Activated T-helper 1 cell treated with anti-CD3 and anti-CD28 coated beads, Interleukin-12 subunit alpha, Interleukin-12 subunit beta, Interleukin-2, Interleukin-4 antibody, amounts not matched to agents 30 ng/mL and 10 ng/mL and 1 ng/mL, durations not matched to agents 14 hours and 24 hours and 36 hours (primary cell): ENCODE measurements at regions not wholly inside any gene's neighbourhood (a gene's known extent, or its start where the extent isn't known, plus 50 kb on each side); places are given as distances from the start of the nearest gene placed in this dataset.
"Not testable (repeated sequence)": the region's sequence is repeated elsewhere in the genome, so short reads cannot be mapped to it uniquely, and the experiment has no call there.

Experiments
- DNase-seq: peaks from one replicate; pipeline ENCODE4 v3.0.0; 2021; ENCODE audit warnings: low spot score
- H3K27ac Mint-ChIP-seq: one replicate; pipeline ENCODE4 v1.8.0; 2021; ENCODE audit warnings: mild to moderate bottlenecking, mixed read lengths
- H3K27me3 Mint-ChIP-seq: one replicate; pipeline ENCODE4 v1.8.0; 2022; ENCODE audit warnings: mild to moderate bottlenecking, moderate library complexity, mixed read lengths; ENCODE audit not compliant: insufficient read depth
- H3K36me3 Mint-ChIP-seq: one replicate; pipeline ENCODE4 v1.8.0; 2021; ENCODE audit warnings: low read depth, mixed read lengths
- H3K4me1 Mint-ChIP-seq: one replicate; pipeline ENCODE4 v1.8.0; 2021; ENCODE audit warnings: low read depth, mixed read lengths
- H3K4me3 Mint-ChIP-seq: one replicate; pipeline ENCODE4 v1.8.0; 2021; ENCODE audit warnings: mild to moderate bottlenecking, moderate library complexity, mixed read lengths
- H3K9me3 Mint-ChIP-seq: one replicate; pipeline ENCODE4 v1.8.0; 2021; ENCODE audit warnings: mixed read lengths
- intact Hi-C: fragments of 100-400 bp; cut with micrococcal nuclease; formaldehyde crosslinking; loops from one replicate; pipeline ENCODE4 v1.15.1; 2024

DNA sequence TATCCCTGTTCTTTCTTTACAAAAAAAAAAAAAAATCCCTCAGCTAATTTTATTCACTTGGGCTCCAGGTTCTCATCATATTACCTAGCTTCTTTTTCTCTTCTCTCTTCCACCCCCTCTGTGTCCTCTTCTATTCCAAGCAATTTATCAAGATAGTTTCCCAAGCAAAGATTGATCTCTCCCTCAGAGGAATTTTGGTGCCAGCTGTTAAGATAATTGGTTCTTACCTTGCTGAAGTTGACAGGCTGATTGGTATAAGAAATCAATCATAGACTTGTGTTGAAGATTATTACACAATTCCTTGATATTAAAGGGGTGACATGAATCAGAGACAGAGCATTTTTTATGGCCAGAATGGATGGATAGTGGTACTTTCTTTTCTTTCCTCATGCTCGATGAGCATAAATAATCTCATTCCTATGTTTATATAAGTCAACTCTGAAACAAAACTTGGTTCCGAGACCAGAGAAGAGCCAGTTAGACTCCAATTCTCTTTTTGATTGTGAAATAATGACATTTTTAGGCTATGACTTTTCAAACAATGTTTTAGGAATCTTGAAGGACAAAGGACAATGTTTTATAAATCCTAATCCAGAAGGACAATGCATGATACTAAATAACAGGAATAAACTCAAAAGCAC, 264.1 kb upstream of the PRKD1 start:
- H3K36me3 Mint-ChIP-seq, result no peaks in the 10 kb centered on the region
- no peak overlapping the region for H3K4me3 Mint-ChIP-seq
- no peak overlapping the region for H3K27ac Mint-ChIP-seq
- no peaks in the 10 kb centered on the region for H3K27me3 Mint-ChIP-seq
- DNase-seq, result no peak
- intact Hi-C loops, result no loop called here
- no peaks in the 10 kb centered on the region for H3K4me1 Mint-ChIP-seq
- H3K9me3 Mint-ChIP-seq, result peaks cover 4% of the 10 kb centered on the region

DNA sequence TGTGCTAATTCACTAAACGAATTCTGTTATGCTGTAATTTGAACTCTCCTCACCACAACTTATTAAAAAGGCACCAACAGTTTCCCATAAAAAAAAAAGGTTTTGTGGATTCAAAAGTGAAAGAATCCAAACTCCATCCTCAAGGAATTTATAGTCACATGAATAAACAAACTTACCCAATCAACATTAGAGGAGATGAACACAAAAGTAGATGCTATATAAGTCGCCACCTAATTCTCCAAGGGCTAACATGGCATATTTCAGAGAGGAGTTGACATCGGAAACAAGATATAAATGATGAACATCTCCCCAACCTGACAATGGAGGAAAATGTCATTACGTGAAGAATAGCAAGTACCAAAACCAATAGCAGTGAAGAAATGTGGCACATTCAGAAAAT, 265.5 kb upstream of the PRKD1 start:
- Mint-ChIP-seq H3K4me1 (no peaks in the 10 kb centered on the region), H3K4me3 (no peak overlapping the region), H3K9me3 (peaks cover 4% of the 10 kb centered on the region), H3K27ac (no peak overlapping the region), H3K27me3 (no peaks in the 10 kb centered on the region), H3K36me3 (no peaks in the 10 kb centered on the region)
- intact Hi-C loops, result no loop called here
- no peak for DNase-seq

DNA sequence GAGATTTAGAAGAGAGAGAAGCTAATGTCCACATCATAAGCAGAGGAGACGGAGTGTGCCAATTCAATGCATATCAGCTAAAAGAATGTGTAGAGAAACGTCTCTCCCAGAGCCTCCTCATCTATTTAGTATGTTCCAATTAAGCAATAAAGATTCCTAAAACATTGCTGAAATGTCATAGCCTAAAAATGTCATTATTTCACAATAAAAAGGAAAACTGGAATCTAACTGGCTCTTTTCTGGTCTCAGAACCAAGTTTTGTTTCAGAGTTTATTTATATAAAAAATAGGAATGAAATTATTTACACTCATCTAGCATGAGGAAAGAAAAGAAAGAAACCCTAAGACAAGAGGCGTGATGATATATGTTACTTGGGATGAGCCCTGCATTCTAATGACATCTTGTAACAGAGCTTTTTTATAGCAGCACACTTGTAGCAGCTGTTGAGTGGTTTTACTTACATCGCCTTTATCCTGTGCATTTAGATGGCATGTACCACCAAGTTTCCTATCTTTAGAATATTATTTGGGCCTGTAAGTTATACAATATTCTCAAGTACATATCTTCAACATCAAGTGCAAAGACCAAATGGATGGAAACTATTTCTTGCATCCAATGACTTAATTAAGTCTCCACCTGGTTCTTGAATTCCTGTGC, 266.3 kb upstream of the PRKD1 start:
- Mint-ChIP-seq H3K4me3 (no peak overlapping the region), H3K36me3 (no peaks in the 10 kb centered on the region), H3K27ac (no peak overlapping the region), H3K27me3 (no peaks in the 10 kb centered on the region), H3K9me3 (peaks cover 4% of the 10 kb centered on the region), H3K4me1 (no peaks in the 10 kb centered on the region)
- DNase-seq, result no peak
- intact Hi-C loops, result no loop called here

DNA sequence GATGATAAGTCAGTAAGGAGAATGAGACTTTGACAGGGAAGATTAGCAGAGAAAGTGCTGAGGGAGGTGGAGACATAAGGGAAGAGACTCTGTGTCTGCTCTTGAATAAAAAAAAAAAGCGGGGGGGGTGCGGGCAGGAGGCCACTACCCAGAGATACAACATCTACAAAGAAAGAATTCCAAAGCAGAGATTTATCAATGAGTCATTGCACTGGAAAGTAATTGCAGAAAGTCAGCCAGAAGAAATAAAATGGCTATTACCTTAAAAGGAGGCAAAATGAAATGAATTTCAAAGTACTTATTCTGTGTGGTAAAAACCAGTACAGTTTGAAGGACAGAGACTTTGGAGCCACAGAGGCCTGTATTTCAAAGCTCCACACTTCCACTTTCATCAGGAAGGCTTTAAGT, 267.1 kb upstream of the PRKD1 start:
- no peaks in the 10 kb centered on the region for H3K27me3 Mint-ChIP-seq
- no peak for DNase-seq
- H3K4me1 Mint-ChIP-seq, result no peaks in the 10 kb centered on the region
- no peak overlapping the region for H3K27ac Mint-ChIP-seq
- intact Hi-C loops, result no loop called here
- peaks cover 4% of the 10 kb centered on the region for H3K9me3 Mint-ChIP-seq
- no peak overlapping the region for H3K4me3 Mint-ChIP-seq
- no peaks in the 10 kb centered on the region for H3K36me3 Mint-ChIP-seq

DNA sequence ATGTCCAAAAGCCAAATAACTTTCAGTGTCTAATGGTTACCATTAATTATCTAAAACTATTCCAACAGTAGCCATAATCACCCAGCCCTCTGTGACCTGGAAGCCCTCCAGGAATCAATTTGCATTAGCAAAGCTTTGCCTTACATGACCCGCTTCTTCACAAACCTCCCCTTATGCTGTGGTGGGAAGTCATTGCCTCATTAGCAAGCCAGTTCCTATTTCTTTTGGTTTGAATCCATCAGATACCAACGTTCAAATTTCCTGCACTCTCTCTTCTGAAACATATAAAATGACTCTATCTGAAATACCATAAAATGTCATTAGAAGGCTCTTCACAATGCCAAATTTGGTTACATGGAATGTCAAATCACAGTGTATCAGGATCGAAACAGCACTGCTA, 268.3 kb upstream of the PRKD1 start:
- no peak overlapping the region for H3K27ac Mint-ChIP-seq
- no peaks in the 10 kb centered on the region for H3K36me3 Mint-ChIP-seq
- H3K27me3 Mint-ChIP-seq, result no peaks in the 10 kb centered on the region
- no peak for DNase-seq
- no peaks in the 10 kb centered on the region for H3K9me3 Mint-ChIP-seq
- no peak overlapping the region for H3K4me3 Mint-ChIP-seq
- H3K4me1 Mint-ChIP-seq, result no peaks in the 10 kb centered on the region
- intact Hi-C loops, result no loop called here

DNA sequence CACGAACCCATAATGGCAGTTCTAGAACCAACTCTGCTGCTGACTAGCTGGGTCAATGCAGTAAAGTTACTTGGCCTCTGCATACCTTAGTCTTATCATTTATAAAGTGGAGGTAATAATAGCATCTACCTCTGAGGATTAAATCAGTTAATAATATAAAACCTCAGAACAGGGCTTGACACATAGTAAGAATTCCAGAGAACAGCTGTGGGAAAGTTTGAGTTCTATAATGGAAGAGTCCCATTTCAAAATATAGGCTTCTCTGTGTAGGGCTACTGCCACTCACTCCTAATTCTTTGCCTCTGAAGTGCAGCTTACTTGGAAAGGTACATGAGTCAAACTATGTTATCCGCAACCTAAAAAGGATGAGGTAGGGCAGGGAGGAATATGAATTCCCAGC, 269.2 kb upstream of the PRKD1 start:
- Mint-ChIP-seq H3K36me3 (no peaks in the 10 kb centered on the region), H3K27ac (no peak overlapping the region), H3K27me3 (no peaks in the 10 kb centered on the region), H3K9me3 (no peaks in the 10 kb centered on the region), H3K4me1 (no peaks in the 10 kb centered on the region), H3K4me3 (no peak overlapping the region)
- intact Hi-C loops, result no loop called here
- no peak for DNase-seq

DNA sequence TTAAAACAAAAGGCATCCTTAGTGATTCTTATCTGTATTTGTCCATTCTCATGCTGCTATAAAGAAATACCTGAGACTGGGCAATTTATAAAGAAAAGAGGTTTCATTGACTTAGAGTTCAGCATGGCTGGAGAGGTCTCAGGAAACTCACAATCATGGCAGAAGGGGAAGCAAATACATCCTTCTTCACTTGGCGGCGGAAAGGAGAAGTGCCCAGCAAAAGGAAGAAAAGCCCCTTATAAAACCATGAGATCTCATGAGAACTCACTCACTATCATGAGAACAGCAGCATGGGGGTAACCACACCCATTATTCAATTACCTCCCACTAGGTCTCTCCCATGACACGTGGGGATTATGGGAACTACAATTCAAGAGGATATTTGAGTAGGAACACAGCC, 271.1 kb upstream of the PRKD1 start:
- intact Hi-C loops, H3K36me3 Mint-ChIP-seq, H3K27ac Mint-ChIP-seq, H3K4me3 Mint-ChIP-seq, DNase-seq, H3K9me3 Mint-ChIP-seq, H3K27me3 Mint-ChIP-seq, H3K4me1 Mint-ChIP-seq: not testable (repeated sequence)

DNA sequence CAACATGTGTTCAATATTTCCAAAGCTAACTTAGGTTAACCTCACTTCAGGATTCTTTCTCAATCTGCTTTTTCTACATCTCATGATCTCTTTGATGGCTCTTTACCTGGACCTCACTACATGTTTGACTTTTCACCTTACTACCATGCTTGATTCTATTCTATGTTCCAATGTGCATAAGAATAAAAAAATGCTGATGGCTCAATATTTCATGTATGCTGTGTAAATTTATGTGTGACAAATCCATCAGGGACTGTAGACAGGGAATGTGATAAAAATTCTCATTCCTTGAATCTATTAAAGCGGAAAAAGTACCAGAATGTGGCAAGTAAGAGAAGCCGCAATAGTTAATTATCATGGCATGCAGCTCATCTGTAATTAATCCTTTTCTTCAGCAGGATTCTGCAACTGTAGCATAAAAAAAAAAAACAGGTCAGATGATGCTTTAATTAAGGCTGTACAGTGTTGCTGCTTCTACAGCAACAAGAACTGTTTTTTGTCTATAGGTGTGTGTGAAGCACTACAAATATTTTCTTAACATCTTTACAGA, 276.9 kb upstream of the PRKD1 start:
- Mint-ChIP-seq H3K4me3 (no peak overlapping the region), H3K27me3 (no peaks in the 10 kb centered on the region), H3K9me3 (no peaks in the 10 kb centered on the region), H3K4me1 (no peaks in the 10 kb centered on the region), H3K36me3 (no peaks in the 10 kb centered on the region), H3K27ac (no peak overlapping the region)
- no peak for DNase-seq
- intact Hi-C loops, result no loop called here

DNA sequence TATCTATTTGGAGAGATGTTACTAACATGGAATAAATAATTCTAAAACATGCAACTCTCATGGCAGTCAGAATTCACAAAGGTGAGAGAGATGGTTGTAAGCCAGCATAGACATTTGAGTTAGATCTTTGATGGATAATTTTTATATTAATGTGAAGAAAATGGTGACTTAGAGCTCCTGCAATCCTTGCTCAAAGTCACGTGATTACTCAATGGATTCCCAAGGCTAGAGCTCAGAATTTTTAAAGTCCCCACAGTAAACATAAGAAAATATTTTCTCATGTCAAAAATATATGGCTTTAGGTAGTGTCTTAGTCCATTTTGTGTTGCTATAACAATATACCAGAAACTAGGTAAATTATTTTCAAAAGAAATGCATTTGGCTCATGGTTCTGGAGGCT, 281.5 kb upstream of the PRKD1 start:
- DNase-seq, result no peak
- Mint-ChIP-seq H3K4me3 (no peak overlapping the region), H3K27me3 (no peaks in the 10 kb centered on the region), H3K36me3 (no peaks in the 10 kb centered on the region), H3K9me3 (no peaks in the 10 kb centered on the region), H3K27ac (no peak overlapping the region), H3K4me1 (no peaks in the 10 kb centered on the region)
- intact Hi-C loops, result no loop called here

DNA sequence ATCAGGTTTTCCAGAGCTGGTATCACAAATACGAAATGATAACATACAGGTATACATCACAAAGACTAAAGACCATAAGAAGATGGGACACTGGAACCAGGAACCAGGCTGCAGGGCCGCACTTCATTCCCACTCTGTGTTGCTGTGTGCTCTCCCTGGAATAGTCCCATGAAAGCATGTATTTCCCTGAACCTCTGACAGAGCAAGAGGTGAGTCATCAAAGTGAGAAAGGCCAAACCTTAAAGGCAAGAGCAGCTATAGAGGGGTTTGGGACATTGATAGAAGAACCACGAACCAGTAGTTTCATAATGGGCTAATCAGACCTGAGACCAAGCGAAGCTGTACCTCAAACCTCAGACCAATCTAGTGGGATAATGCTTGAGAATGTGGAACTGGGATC, 283.0 kb upstream of the PRKD1 start:
- Mint-ChIP-seq H3K4me3 (no peak overlapping the region), H3K27ac (no peak overlapping the region), H3K27me3 (no peaks in the 10 kb centered on the region), H3K9me3 (no peaks in the 10 kb centered on the region), H3K36me3 (no peaks in the 10 kb centered on the region), H3K4me1 (no peaks in the 10 kb centered on the region)
- no peak for DNase-seq
- intact Hi-C loops, result loop anchor here (5.0 kb wide), 1 partner anchor 1458 kb away; no protein-coding TSS in a partner anchor

DNA sequence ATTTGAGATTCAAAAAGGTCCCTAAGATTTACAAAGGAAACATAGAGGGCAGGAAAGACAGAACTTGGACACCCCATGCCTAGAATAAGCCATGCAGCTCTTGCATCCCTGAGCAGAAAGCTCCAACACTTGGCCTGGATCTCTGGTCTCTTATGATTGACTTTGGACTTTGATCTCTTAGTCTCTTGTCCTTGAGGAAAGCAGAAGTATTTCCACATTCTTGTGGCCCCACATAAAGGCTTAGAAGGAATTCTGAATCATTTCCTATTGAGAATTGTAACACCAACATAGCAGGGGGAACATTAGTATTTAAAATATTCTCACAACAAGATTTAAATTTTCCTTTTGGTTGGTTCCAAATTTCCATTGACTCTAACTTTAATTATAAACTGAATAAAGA, 283.7 kb upstream of the PRKD1 start:
- Mint-ChIP-seq H3K27me3 (no peaks in the 10 kb centered on the region), H3K4me3 (no peak overlapping the region), H3K9me3 (no peaks in the 10 kb centered on the region), H3K4me1 (no peaks in the 10 kb centered on the region), H3K27ac (no peak overlapping the region), H3K36me3 (no peaks in the 10 kb centered on the region)
- intact Hi-C loops, result loop anchor here (5.0 kb wide), 1 partner anchor 1459 kb away; no protein-coding TSS in a partner anchor
- no peak for DNase-seq

DNA sequence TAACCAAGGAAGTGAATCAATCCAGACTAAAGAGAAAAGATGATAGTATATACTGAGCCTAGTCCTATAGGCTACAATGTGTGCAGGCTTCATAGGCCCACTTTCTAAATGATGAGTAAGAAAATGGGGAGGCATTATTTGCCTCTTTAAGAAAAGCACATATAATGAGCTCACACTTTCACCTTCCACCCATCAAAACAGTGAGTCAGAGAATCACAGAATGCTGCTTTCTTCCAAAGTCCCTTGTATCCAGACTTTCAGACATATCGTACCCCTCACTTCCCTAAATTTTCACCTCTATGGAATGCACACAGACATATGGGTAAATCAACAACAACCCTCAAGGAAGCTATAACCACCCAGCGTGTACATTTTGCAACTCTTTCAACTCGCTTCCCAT, 286.4 kb upstream of the PRKD1 start:
- intact Hi-C loops, result loop anchor here (5.0 kb wide), 1 partner anchor 1462 kb away; no protein-coding TSS in a partner anchor
- no peak for DNase-seq
- no peaks in the 10 kb centered on the region for H3K9me3 Mint-ChIP-seq
- no peak overlapping the region for H3K4me3 Mint-ChIP-seq
- H3K27me3 Mint-ChIP-seq, result no peaks in the 10 kb centered on the region
- H3K36me3 Mint-ChIP-seq, result no peaks in the 10 kb centered on the region
- no peak overlapping the region for H3K27ac Mint-ChIP-seq
- no peaks in the 10 kb centered on the region for H3K4me1 Mint-ChIP-seq

DNA sequence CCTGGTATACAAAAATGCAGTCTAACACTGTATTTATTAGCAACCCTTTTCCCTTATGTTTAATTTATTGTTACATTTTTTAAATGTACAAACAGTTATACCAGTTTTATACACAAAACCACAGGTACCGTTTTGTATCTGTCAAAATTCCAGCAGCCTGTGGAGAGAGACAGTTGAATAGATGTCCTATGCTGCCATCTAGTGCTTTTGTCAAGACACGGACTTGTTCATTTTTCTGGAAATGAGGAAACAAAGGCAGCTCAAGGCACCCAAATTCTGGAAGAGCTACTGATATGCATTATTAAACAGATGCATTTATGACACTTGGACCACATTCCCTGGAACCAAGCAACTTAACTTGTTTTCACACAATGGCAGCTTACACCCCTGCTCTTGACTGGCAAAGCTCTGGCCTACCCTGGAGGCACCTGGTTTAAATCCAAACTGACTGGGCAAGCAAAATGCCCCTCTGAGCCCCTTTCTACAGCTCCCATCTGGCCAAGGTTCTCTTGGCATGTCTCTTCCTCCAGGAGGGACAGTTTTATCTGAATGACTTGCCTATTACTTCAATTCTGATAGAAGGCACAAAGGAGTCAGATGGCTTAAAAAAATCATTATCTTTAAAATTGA, 286.9 kb upstream of the PRKD1 start:
- H3K4me3 Mint-ChIP-seq, result no peak overlapping the region
- DNase-seq, result no peak
- no peaks in the 10 kb centered on the region for H3K4me1 Mint-ChIP-seq

More for the DNA sequence above, 286.9 kb upstream of the PRKD1 start:
- intact Hi-C loops, result loop anchor here (5.0 kb wide), 1 partner anchor 1462 kb away; no protein-coding TSS in a partner anchor
- Mint-ChIP-seq H3K27ac (no peak overlapping the region), H3K9me3 (no peaks in the 10 kb centered on the region), H3K27me3 (no peaks in the 10 kb centered on the region), H3K36me3 (no peaks in the 10 kb centered on the region)
